ENCODE measurements at regions not wholly inside any gene's neighbourhood (a gene's known extent, or its start where the extent isn't known, plus 50 kb on each side); places are given as distances from the start of the nearest gene placed in this dataset.

- no peak for TF ChIP-seq CTCF (IDR thresholded peaks at IDR 0.05)
- TF ChIP-seq POLR2AphosphoS5 (IDR thresholded peaks at IDR 0.05), result no peak
These were observed 271.7 kb upstream of the FSIP2 start for GRCh38 chr2:185466915-185467314.

Data from upper lobe of left lung (tissue), 4 donors.